ENCODE measurements at regions not wholly inside any gene's neighbourhood (a gene's known extent, or its start where the extent isn't known, plus 50 kb on each side); places are given as distances from the start of the nearest gene placed in this dataset. TPM values are rescaled to one million over a fixed set of nuclear protein-coding genes. Genes with fewer than 3 reads are reported as not detected.

DNA sequence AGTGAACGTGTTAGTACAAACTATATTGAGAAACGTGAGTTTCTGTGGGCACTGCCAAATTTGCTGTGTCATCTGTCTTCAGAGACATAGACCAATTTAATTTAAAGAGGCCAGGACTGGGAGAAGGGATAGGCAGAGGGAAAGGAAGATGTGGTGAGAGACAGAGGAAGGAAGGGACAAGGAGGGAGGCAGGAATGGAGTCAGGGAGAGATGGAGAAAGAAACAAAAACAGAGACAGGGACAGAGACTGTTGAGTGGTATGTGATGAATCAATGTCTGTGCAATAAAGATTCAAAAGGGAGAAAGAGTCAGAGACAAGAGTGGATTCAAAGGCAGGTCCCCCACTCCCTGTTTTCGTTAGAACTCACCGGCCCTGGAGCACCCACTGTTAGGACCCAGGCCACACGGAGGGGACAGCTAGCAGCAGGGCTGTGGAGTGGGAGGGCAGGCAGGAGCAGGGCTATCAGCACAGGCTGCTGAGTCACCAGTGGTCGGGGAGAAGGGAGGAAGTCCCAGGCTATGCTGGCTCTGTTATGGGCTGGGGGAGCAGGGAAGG, 51.6 kb upstream of the CHD6 start:
- TF ChIP-seq, protein P1, sequence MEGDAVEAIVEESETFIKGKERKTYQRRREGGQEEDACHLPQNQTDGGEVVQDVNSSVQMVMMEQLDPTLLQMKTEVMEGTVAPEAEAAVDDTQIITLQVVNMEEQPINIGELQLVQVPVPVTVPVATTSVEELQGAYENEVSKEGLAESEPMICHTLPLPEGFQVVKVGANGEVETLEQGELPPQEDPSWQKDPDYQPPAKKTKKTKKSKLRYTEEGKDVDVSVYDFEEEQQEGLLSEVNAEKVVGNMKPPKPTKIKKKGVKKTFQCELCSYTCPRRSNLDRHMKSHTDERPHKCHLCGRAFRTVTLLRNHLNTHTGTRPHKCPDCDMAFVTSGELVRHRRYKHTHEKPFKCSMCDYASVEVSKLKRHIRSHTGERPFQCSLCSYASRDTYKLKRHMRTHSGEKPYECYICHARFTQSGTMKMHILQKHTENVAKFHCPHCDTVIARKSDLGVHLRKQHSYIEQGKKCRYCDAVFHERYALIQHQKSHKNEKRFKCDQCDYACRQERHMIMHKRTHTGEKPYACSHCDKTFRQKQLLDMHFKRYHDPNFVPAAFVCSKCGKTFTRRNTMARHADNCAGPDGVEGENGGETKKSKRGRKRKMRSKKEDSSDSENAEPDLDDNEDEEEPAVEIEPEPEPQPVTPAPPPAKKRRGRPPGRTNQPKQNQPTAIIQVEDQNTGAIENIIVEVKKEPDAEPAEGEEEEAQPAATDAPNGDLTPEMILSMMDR (IDR thresholded peaks at IDR 0.05; ENCODE audit: insufficient read depth, low read depth, low read length) = no peak
- DNase-seq (ENCODE audit: low read depth) = no peak
- H3K4me3 ChIP-seq (ENCODE audit: low read depth, low read length) = no peak overlapping the region

DNA sequence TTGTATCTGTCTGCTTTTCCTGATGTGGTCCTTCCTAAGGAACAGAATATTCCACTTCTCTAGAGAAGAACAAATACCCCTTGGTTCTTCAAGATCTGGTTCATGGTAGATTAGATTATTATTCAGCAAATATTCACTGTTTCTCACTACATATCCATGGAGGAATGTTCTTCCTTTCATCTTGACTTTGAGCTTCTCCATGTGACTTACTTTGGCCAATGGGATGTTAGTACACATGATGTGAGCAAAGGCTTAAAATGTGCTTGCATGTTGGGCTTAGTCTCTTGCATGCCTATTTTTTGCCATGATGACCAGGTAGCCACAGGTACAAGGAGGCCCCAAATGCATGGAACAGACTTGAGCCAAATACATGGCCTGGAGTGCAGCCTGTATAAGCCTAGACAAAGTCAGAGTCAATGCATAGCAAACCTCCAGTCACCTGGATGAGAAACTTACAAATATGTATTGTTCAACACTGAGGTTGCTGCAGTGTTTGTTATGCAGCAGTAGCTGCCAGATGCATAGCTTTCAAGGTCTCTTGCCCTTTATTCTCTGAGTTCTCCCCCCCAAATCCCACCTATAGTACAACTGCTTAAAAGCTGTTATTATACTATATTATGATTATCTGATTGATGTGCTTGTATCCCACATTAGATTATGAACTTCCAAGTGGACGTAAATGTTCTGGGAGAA, 50.0 kb upstream of the CHD6 start:
- TF ChIP-seq, protein P1 (IDR thresholded peaks at IDR 0.05; ENCODE audit: insufficient read depth, low read depth, low read length) = no peak
- DNase-seq (ENCODE audit: low read depth) = no peak
- H3K4me3 ChIP-seq (ENCODE audit: low read depth, low read length) = no peak overlapping the region

Small RNAs in the stretch of these regions (small RNA-seq; reads per million reads assigned to genes)
- gene RF00568 (not detected), gene RNU6-1018P (not detected)

Measured in fibroblast of villous mesenchyme (primary cell).